Stomach (tissue), 4 donors: ENCODE measurements at regions not wholly inside any gene's neighbourhood (a gene's known extent, or its start where the extent isn't known, plus 50 kb on each side); places are given as distances from the start of the nearest gene placed in this dataset.

Experiments used
- EP300 ChIP-seq: sonication (generic); formaldehyde crosslinking; IDR thresholded peaks from one replicate; pipeline ENCODE4 v1.6.1; 2017; ENCODE audit warnings: antibody characterized with exemption
- POLR2A ChIP-seq, 4 donors: fragments of 450-650 bp; IDR thresholded peaks; one replicate each; pipeline ENCODE4 v1.6.1; 2016; ENCODE audit warnings: antibody characterized with exemption in 4 of 4, control low read depth in 2 of 4, mild to moderate bottlenecking in 1 of 4, moderate library complexity in 1 of 4
- POLR2AphosphoS5 ChIP-seq, 3 donors: sonication (generic); formaldehyde crosslinking; IDR thresholded peaks; one replicate each; pipeline ENCODE4 v1.6.1; 2016; ENCODE audit warnings: antibody characterized with exemption in 3 of 3
- TF ChIP-seq, protein P1 (sequence below), 7 experiments: fragments of 450-650 bp in 4 of 7; fragments of 200-600 bp in 3 of 7; sonication (generic) in 3 of 7; IDR thresholded peaks; one replicate each; pipeline ENCODE4 v1.5.1; 2016 to 2019; ENCODE audit warnings: antibody characterized with exemption in 7 of 7, control low read depth in 2 of 7, mild to moderate bottlenecking in 1 of 7

DNA sequence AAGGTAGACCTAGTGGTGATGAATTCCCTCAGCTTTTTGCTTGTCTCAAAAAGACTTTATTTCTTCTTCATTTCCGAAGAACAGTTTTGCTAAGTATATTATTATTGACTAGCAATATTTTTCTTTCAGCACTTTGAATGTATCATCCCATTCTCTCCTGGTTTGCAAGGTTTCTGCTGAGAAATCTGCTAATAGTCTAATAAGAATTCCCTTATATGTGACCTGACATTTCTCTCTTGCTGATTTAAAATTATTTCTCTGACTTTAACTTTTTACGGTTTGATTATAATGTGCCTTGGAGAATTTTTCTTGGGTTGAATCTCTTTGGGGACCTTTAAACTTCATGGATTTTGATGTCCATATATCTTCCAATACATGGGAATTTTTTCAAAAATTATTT is 628.3 kb upstream of the ADGRL2 start:
- TF ChIP-seq, protein P1, sequence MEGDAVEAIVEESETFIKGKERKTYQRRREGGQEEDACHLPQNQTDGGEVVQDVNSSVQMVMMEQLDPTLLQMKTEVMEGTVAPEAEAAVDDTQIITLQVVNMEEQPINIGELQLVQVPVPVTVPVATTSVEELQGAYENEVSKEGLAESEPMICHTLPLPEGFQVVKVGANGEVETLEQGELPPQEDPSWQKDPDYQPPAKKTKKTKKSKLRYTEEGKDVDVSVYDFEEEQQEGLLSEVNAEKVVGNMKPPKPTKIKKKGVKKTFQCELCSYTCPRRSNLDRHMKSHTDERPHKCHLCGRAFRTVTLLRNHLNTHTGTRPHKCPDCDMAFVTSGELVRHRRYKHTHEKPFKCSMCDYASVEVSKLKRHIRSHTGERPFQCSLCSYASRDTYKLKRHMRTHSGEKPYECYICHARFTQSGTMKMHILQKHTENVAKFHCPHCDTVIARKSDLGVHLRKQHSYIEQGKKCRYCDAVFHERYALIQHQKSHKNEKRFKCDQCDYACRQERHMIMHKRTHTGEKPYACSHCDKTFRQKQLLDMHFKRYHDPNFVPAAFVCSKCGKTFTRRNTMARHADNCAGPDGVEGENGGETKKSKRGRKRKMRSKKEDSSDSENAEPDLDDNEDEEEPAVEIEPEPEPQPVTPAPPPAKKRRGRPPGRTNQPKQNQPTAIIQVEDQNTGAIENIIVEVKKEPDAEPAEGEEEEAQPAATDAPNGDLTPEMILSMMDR (IDR thresholded peaks at IDR 0.05): no peak
- TF ChIP-seq POLR2A (IDR thresholded peaks at IDR 0.05) (no peak), POLR2AphosphoS5 (IDR thresholded peaks at IDR 0.05) (no peak), EP300 (no peak)
